ENCODE measurements at regions not wholly inside any gene's neighbourhood (a gene's known extent, or its start where the extent isn't known, plus 50 kb on each side); places are given as distances from the start of the nearest gene placed in this dataset.
"Not testable (repeated sequence)": the region's sequence is repeated elsewhere in the genome, so short reads cannot be mapped to it uniquely, and the experiment has no call there.

- ATAC-seq (ENCODE audit: low FRiP score in 2 of 2); H3K27me3 ChIP-seq; H3K27ac ChIP-seq; H3K36me3 ChIP-seq; H3K4me3 ChIP-seq; H3K9me3 ChIP-seq; H3K4me1 ChIP-seq: not testable (repeated sequence)
- 81 to 96% methylated on average over 10 of the region's 10 CpGs for whole genome bisulfite sequencing, 2 donors
- peak in 1 of 2 donors; percentile 22 for DNase-seq
These were observed 96.8 kb downstream of the ART5 start for GRCh38 chr11:3544990-3545389.

- H3K27me3 ChIP-seq; DNase-seq; H3K4me1 ChIP-seq; H3K27ac ChIP-seq; H3K4me3 ChIP-seq; H3K36me3 ChIP-seq; ATAC-seq (ENCODE audit: low FRiP score in 2 of 2): not testable (repeated sequence)
- peaks cover 0 to 11% (median 4%) of the 10 kb centered on the region in 4 donors for H3K9me3 ChIP-seq
- 100% methylated on average over 1 of the region's 1 CpG for WGBS, 2 donors
These were observed 103.6 kb downstream of the ART5 start for GRCh38 chr11:3538220-3538619.

- not testable (repeated sequence) for H3K27me3 ChIP-seq; H3K36me3 ChIP-seq; H3K4me1 ChIP-seq; ATAC-seq (ENCODE audit: low FRiP score in 2 of 2); DNase-seq; H3K4me3 ChIP-seq; H3K27ac ChIP-seq
- WGBS, 2 donors: 62 to 82% methylated on average over 3 to 4 of the region's 4 CpGs
- peaks cover 0 to 11% (median 4%) of the 10 kb centered on the region in 4 donors for H3K9me3 ChIP-seq
These were observed 104.5 kb downstream of the ART5 start for GRCh38 chr11:3537254-3537653.

GRCh38 chr11:3532958-3533357 lies 108.8 kb downstream of the ART5 start:
- H3K27ac ChIP-seq; H3K36me3 ChIP-seq; DNase-seq; H3K4me3 ChIP-seq; ATAC-seq (ENCODE audit: low FRiP score in 2 of 2); H3K4me1 ChIP-seq; H3K27me3 ChIP-seq; H3K9me3 ChIP-seq: not testable (repeated sequence)
- 100% methylated on average over 1 of the region's 1 CpG for WGBS, 2 donors

GRCh38 chr11:3531280-3531679 lies 110.5 kb downstream of the ART5 start:
- 88 to 91% methylated on average over 5 of the region's 5 CpGs for WGBS, 2 donors
- H3K4me3 ChIP-seq; H3K27me3 ChIP-seq; DNase-seq; H3K27ac ChIP-seq; H3K4me1 ChIP-seq; H3K36me3 ChIP-seq; ATAC-seq (ENCODE audit: low FRiP score in 2 of 2); H3K9me3 ChIP-seq: not testable (repeated sequence)

- not testable (repeated sequence) for ATAC-seq (ENCODE audit: low FRiP score in 2 of 2); DNase-seq; H3K4me3 ChIP-seq; H3K27me3 ChIP-seq; H3K36me3 ChIP-seq; H3K27ac ChIP-seq; H3K9me3 ChIP-seq; H3K4me1 ChIP-seq
These were observed 118.2 kb downstream of the ART5 start for GRCh38 chr11:3523567-3523966.

- H3K9me3 ChIP-seq; ATAC-seq (ENCODE audit: low FRiP score in 2 of 2); H3K27ac ChIP-seq; H3K4me3 ChIP-seq; H3K27me3 ChIP-seq; DNase-seq; H3K36me3 ChIP-seq; H3K4me1 ChIP-seq: not testable (repeated sequence)
These were observed 120.9 kb downstream of the ART5 start for GRCh38 chr11:3520905-3521304.

- H3K9me3 ChIP-seq; H3K27me3 ChIP-seq; DNase-seq; H3K4me1 ChIP-seq; H3K36me3 ChIP-seq; H3K27ac ChIP-seq; ATAC-seq (ENCODE audit: low FRiP score in 2 of 2); H3K4me3 ChIP-seq: not testable (repeated sequence)
- 79 to 80% methylated on average over 5 of the region's 5 CpGs for WGBS, 2 donors
These were observed 122.0 kb downstream of the ART5 start for GRCh38 chr11:3519841-3520240.

- not testable (repeated sequence) for DNase-seq; H3K36me3 ChIP-seq; H3K27ac ChIP-seq; H3K9me3 ChIP-seq; H3K4me3 ChIP-seq; ATAC-seq (ENCODE audit: low FRiP score in 2 of 2); H3K27me3 ChIP-seq; H3K4me1 ChIP-seq
- 73 to 82% methylated on average over 4 of the region's 4 CpGs for WGBS, 2 donors
These were observed 124.7 kb downstream of the ART5 start for GRCh38 chr11:3516934-3517567.

- H3K36me3 ChIP-seq; ATAC-seq (ENCODE audit: low FRiP score in 2 of 2); H3K9me3 ChIP-seq; H3K4me3 ChIP-seq; H3K4me1 ChIP-seq; H3K27me3 ChIP-seq; H3K27ac ChIP-seq; DNase-seq: not testable (repeated sequence)
- 29 to 46% methylated on average over 6 of the region's 6 CpGs for WGBS, 2 donors
These were observed 125.4 kb downstream of the ART5 start for GRCh38 chr11:3516345-3516933.

GRCh38 chr11:3514635-3515424 lies 127.0 kb downstream of the ART5 start:
- ATAC-seq (ENCODE audit: low FRiP score in 2 of 2); H3K36me3 ChIP-seq; H3K9me3 ChIP-seq: not testable (repeated sequence)

GRCh38 chr11:3513311-3513710 lies 128.5 kb downstream of the ART5 start:
- ATAC-seq (ENCODE audit: low FRiP score in 2 of 2); H3K9me3 ChIP-seq; H3K4me3 ChIP-seq; DNase-seq; H3K36me3 ChIP-seq; H3K4me1 ChIP-seq; H3K27ac ChIP-seq; H3K27me3 ChIP-seq: not testable (repeated sequence)
- WGBS, 2 donors: 84 to 87% methylated on average over 4 to 10 of the region's 12 CpGs

More at GRCh38 chr11:3514635-3515424, 127.0 kb downstream of the ART5 start:
- not testable (repeated sequence) for H3K4me1 ChIP-seq, DNase-seq, H3K4me3 ChIP-seq, H3K27ac ChIP-seq, H3K27me3 ChIP-seq
- 41 to 43% methylated on average over 15 of the region's 15 CpGs for WGBS, 2 donors

- 44 to 48% methylated on average over 6 of the region's 6 CpGs for WGBS, 2 donors
- not testable (repeated sequence) for H3K4me1 ChIP-seq; H3K27me3 ChIP-seq; H3K27ac ChIP-seq; H3K36me3 ChIP-seq; H3K4me3 ChIP-seq; DNase-seq; H3K9me3 ChIP-seq; ATAC-seq (ENCODE audit: low FRiP score in 2 of 2)
These were observed 129.0 kb downstream of the ART5 start for GRCh38 chr11:3512751-3513150.

Measured in upper lobe of left lung (tissue), 6 donors.